Choroid plexus epithelial cell (primary cell): ENCODE measurements at regions not wholly inside any gene's neighbourhood (a gene's known extent, or its start where the extent isn't known, plus 50 kb on each side); places are given as distances from the start of the nearest gene placed in this dataset.

ENCODE experiments used
- DNase-seq: peaks from one replicate; pipeline ENCODE4 v3.0.0-alpha.2; 2010; ENCODE audit warnings: low read depth
- H3K4me3 ChIP-seq: 2 replicates; pipeline ENCODE4 v1.5.1; 2011; ENCODE audit warnings: low read depth, mild to moderate bottlenecking, control low read depth, low read length, moderate library complexity
- TF ChIP-seq, protein P1 (sequence below): conservative IDR thresholded peaks from 2 replicates; pipeline ENCODE4 v1.5.1; 2011; ENCODE audit warnings: low read depth, mild to moderate bottlenecking, control low read depth, inconsistent platforms, low read length, moderate library complexity

DNA sequence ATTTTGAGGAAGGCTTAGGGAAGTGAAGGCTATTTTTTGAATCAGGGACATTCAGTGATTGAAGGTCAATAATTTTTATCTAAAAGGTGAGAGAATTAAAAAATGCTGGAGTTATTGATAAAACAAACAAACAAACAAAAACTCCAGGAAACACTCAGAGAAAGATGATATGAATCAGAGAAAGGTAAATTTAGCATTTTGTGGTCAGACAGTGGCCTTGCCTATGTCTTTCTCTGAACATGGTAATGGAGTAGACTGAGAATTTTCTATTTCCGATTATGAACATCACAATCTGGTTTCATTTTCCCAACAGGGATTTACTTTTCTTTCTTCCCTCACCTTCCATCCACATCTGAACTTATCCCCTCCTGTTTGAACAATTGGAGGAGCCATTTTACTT is 353.6 kb upstream of the RIOK2 start:
- H3K4me3 ChIP-seq, result no peak overlapping the region
- TF ChIP-seq, protein P1, sequence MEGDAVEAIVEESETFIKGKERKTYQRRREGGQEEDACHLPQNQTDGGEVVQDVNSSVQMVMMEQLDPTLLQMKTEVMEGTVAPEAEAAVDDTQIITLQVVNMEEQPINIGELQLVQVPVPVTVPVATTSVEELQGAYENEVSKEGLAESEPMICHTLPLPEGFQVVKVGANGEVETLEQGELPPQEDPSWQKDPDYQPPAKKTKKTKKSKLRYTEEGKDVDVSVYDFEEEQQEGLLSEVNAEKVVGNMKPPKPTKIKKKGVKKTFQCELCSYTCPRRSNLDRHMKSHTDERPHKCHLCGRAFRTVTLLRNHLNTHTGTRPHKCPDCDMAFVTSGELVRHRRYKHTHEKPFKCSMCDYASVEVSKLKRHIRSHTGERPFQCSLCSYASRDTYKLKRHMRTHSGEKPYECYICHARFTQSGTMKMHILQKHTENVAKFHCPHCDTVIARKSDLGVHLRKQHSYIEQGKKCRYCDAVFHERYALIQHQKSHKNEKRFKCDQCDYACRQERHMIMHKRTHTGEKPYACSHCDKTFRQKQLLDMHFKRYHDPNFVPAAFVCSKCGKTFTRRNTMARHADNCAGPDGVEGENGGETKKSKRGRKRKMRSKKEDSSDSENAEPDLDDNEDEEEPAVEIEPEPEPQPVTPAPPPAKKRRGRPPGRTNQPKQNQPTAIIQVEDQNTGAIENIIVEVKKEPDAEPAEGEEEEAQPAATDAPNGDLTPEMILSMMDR, result no peak
- DNase-seq, result no peak

DNA sequence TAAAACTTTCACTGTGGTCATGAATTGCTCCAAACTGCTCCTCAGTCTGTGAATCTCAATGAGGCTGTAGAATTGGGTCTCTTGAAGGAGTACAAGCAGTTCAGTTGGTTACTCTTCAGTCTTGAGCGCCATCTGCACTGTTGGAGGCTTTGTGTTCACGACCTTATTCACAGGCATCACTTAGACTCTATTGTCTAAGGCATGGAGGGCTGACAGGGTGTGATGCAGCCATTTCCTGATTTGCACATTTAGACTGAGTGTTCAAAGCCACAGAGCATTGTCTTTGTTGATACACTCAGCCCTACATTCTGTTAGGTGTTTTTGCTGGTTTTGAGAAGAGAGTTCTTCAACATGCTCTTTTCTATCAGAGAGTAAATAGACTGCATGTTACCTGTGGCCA is 355.9 kb upstream of the RIOK2 start:
- H3K4me3 ChIP-seq, result no peak overlapping the region
- no peak for DNase-seq
- TF ChIP-seq, protein P1, result no peak

- TF ChIP-seq, protein P1, result no peak
- no peak for DNase-seq
- no peak overlapping the region for H3K4me3 ChIP-seq
Observed at GRCh38 chr5:97541864-97542263, 358.8 kb upstream of the RIOK2 start.

- H3K4me3 ChIP-seq, result no peak overlapping the region
- DNase-seq, result no peak
- TF ChIP-seq, protein P1, result no peak
Observed at GRCh38 chr5:97542469-97542868, 359.4 kb upstream of the RIOK2 start.

- no peak overlapping the region for H3K4me3 ChIP-seq
- no peak for DNase-seq
- TF ChIP-seq, protein P1, result no peak
Observed at GRCh38 chr5:97543166-97543565, 360.1 kb upstream of the RIOK2 start.

GRCh38 chr5:97544240-97544639 is 361.2 kb upstream of the RIOK2 start:
- no peak overlapping the region for H3K4me3 ChIP-seq
- TF ChIP-seq, protein P1, result no peak
- DNase-seq, result peak; percentile 7

DNA sequence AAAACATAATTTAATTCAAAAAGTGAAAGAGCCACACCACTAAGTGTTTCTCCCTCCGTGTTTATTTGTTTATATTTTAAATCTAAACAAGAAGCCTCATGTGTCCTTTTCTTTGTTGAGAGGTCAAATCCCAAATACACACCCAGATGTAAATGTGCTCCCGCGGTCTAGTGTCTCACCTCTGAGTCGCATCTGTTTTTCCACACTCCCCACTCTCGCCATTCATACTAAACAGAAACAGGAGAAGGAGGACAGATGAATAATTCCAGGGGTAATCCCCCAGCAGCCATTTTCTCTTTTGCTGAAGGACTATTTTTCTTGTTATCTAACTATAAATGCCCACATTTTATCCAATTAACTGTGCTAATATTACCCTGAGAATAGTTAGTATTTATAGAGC is 361.6 kb upstream of the RIOK2 start:
- peak overlapping the region; percentile 22 for H3K4me3 ChIP-seq
- TF ChIP-seq, protein P1, result no peak

More for the DNA sequence above, 361.6 kb upstream of the RIOK2 start:
- DNase-seq, result peak; percentile 11
